T47D (cell line): ENCODE measurements at regions not wholly inside any gene's neighbourhood (a gene's known extent, or its start where the extent isn't known, plus 50 kb on each side); places are given as distances from the start of the nearest gene placed in this dataset.

Experiments
- DNase-seq, 2 experiments: peaks; one replicate each; pipeline versions ENCODE4 v3.0.0 to v3.0.0-alpha.2; 2011 to 2012; ENCODE audit warnings: low read depth in 1 of 2, low spot score in 1 of 2
- JUND ChIP-seq: IDR thresholded peaks from 2 replicates; pipeline ENCODE4 v1.6.1; 2012; ENCODE audit warnings: low read depth
- in situ Hi-C: cut with HindIII; loops from 2 replicates; pipeline ENCODE4 v1.10.0; 2016; ENCODE audit warnings: low sequenced_read_pairs, low pct_unique_long_range_greater_than_20kb

GRCh38 chrX:137353404-137353803 is 212.5 kb upstream of the ZIC3 start:
- in situ Hi-C loops = no loop called here
- TF ChIP-seq JUND = no peak
- no peak for DNase-seq

GRCh38 chrX:137352101-137352660 is 213.7 kb upstream of the ZIC3 start:
- in situ Hi-C loops = no loop called here
- no peak for TF ChIP-seq JUND
- no peak for DNase-seq

- TF ChIP-seq JUND = no peak
- no peak for DNase-seq
- in situ Hi-C loops = no loop called here
Measured at GRCh38 chrX:137342969-137343368, 223.0 kb upstream of the ZIC3 start.

GRCh38 chrX:137313627-137314026 is 252.3 kb upstream of the ZIC3 start:
- no peak for DNase-seq
- in situ Hi-C loops = no loop called here
- no peak for TF ChIP-seq JUND

- in situ Hi-C loops = no loop called here
- DNase-seq = no peak
- TF ChIP-seq JUND = no peak
Measured at GRCh38 chrX:137305404-137305803, 260.5 kb upstream of the ZIC3 start.

GRCh38 chrX:137297167-137297566 is 263.4 kb upstream of the GPR101 start:
- in situ Hi-C loops = no loop called here
- DNase-seq = no peak
- TF ChIP-seq JUND = no peak

- no peak for DNase-seq
- in situ Hi-C loops = no loop called here
- no peak for TF ChIP-seq JUND
Measured at GRCh38 chrX:137290011-137290410, 256.2 kb upstream of the GPR101 start.

GRCh38 chrX:137287191-137287590 is 253.4 kb upstream of the GPR101 start:
- no peak for DNase-seq
- no peak for TF ChIP-seq JUND
- in situ Hi-C loops = no loop called here

- in situ Hi-C loops = no loop called here
- DNase-seq = no peak
- TF ChIP-seq JUND = no peak
Measured at GRCh38 chrX:137286423-137286822, 252.6 kb upstream of the GPR101 start.

- in situ Hi-C loops = no loop called here
- DNase-seq = no peak
- TF ChIP-seq JUND = no peak
Measured at GRCh38 chrX:137278825-137279224, 245.0 kb upstream of the GPR101 start.

GRCh38 chrX:137263374-137263773 is 229.6 kb upstream of the GPR101 start:
- no peak for TF ChIP-seq JUND
- in situ Hi-C loops = no loop called here
- DNase-seq = no peak

- DNase-seq = no peak
- no peak for TF ChIP-seq JUND
- in situ Hi-C loops = no loop called here
Measured at GRCh38 chrX:137245183-137245582, 211.4 kb upstream of the GPR101 start.

- TF ChIP-seq JUND = no peak
- in situ Hi-C loops = no loop called here
- no peak for DNase-seq
Measured at GRCh38 chrX:137236837-137237236, 203.0 kb upstream of the GPR101 start.

- no peak for DNase-seq
- in situ Hi-C loops = no loop called here
- TF ChIP-seq JUND = no peak
Measured at GRCh38 chrX:137234651-137235402, 201.0 kb upstream of the GPR101 start.
